GM19468 (cell line): ENCODE measurements at regions not wholly inside any gene's neighbourhood (a gene's known extent, or its start where the extent isn't known, plus 50 kb on each side); places are given as distances from the start of the nearest gene placed in this dataset.

ENCODE experiments used
- ATAC-seq: cut with Tn5 transposase; IDR thresholded peaks from one replicate; pipeline ENCODE4 v1.9.1; 2021; ENCODE audit warnings: mild to moderate bottlenecking, moderate library complexity, moderate number of reproducible peaks; ENCODE audit not compliant: unreplicated experiment; ENCODE audit errors: extremely low read depth

DNA sequence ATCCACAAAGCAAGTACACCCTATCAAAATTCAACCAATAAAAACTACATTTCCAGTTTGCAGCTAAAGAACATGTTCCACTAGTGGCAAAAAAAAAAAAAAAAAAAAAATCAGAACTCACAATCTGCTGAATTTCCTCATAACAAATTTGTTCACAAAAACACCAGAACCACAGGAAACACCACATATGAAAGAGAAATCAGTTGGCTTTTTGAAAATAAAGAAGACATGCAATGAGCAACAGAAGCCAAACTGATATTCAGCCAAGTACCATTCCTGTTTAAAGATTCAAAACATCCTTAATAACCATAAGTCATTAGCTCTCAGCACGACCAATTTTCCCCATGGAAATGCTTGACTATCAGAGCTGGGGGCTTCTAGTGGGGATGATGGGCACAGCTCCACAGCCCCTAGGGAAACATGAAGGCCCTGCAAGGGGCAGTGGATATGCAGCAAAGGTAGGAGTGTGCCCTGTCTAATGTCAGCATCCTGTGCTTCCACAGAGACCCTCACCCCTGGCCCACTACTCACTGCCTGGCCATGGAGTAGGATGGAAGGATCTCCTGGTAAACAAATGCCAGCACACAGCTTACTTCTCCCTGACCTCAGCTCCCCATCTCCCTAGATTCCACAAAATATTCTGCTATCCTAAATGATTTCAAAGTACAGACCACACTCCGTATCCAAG is 74.0 kb upstream of the DOCK9 start:
- no peak for ATAC-seq

DNA sequence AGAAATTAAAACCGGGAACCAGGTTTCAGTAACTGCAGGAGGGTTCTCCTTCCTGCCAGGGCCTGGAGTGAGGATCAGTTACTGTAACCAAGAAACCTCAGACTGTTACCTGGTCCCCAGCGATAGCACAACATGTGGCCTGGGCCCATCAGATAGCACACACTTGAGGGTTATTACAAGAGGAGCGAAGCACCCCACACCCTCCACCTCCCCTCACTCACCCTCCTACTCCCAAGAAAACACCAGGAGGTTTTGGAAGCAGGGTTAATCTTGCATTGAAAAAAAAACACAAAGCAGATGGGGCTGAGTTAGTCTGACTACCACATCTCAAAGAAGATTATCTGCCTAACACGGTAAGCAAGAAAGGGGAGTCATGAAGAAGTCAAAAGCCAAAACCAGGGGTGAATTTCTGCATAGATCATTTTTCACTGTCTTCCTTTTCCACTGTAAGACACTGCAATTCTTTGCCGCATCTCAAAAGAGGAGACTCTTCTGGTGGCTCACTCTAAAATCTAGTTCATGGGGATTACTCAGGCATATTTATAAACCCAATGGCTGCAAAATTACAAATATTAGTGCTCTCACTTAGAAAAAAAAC is 75.9 kb upstream of the DOCK9 start:
- no peak for ATAC-seq

DNA sequence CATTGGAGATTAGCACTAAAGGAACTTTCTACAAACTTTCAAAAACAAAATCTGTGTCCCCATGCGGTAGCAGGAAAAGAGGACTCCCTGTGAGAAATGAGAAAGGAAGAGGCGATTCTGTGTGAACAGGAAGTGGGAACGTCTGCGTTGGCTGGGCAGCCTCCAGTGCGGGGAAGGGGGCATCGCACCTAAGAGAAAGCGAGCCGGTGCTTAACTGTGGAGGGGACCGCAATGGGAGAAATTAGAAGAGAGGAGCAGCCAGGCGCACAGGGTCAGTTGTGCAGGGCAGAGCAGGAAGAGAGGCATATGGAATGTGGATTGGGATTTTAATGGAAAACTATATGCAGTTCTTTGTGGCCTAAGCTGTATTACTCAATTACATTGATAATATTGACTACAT is 77.4 kb upstream of the DOCK9 start:
- no peak for ATAC-seq

DNA sequence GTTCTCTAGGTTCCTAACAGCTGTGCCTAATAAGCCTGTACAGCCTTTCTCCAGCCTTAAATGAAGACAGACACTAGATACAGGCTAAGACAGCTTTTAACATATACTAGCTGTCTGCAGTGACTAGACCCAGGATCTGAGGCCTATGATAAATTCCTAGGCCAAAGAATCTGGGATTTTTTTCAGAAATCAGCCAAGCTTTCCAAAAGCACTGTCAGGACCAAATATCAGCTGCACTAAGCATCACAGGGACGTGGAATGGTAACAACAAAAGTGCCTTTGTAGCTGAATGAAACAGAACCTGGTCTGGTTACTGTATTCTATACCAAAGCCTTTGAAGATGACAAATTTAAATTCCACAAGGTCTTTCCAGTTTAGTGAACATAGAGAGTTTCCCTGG is 77.9 kb upstream of the DOCK9 start:
- no peak for ATAC-seq

DNA sequence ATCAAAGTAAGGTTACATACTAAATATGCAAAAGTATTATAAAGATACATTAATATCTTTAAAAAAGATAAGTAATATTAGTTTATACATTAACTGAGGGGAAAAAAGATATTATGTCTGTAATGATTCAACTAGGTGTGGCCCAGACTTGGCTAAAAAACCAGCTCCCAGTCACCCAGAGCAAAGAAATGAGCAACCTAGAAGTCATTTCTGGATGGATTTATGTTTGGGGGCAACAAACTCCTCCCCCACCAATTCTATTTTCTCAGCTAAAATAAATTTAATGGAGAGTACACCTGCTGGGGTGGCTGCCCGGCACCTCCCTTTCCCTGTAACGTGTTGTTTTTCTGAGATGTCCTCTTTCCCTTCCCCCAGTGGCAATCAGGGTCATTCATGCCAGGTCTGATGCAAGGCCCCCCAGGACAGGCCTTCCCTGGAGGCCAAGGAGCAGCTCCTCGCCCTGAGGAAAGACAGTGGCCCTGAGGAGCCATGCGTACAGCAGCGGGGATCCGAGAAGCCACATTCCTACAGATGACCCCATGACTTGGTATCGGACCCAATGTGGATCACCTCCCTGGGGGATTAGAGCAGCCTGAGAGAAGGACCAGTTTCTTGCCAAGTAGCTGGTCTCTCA is 78.6 kb upstream of the DOCK9 start:
- ATAC-seq = no peak

DNA sequence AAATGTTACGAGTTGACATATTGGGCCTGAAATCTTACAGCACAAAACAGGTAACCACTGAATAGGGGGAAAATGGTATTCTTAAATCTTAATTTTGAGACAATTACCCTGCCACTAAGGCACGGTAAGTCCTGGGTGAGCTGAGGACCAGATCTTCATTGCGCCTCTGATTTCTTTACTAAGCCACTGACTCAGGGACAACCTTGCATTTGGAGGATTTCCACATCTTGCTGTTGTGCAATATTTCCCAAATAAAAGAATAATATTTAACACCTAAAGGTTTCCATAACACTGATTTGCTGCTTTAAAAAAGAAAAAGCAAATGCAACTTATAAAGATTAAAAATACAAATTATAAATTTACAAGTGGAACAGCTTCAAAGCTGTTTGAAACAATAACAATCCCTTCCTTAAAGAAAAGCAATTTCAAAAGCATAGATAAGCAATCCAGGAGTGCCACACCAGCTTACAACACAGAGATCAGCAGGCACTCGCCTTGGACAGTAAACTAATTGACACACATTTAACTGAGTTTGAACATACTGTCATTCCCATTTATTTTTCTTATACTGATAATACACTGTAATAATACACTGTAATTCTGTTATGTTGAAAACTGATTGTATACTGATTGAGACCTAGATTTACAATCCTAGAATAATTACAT is 79.6 kb upstream of the DOCK9 start:
- no peak for ATAC-seq

DNA sequence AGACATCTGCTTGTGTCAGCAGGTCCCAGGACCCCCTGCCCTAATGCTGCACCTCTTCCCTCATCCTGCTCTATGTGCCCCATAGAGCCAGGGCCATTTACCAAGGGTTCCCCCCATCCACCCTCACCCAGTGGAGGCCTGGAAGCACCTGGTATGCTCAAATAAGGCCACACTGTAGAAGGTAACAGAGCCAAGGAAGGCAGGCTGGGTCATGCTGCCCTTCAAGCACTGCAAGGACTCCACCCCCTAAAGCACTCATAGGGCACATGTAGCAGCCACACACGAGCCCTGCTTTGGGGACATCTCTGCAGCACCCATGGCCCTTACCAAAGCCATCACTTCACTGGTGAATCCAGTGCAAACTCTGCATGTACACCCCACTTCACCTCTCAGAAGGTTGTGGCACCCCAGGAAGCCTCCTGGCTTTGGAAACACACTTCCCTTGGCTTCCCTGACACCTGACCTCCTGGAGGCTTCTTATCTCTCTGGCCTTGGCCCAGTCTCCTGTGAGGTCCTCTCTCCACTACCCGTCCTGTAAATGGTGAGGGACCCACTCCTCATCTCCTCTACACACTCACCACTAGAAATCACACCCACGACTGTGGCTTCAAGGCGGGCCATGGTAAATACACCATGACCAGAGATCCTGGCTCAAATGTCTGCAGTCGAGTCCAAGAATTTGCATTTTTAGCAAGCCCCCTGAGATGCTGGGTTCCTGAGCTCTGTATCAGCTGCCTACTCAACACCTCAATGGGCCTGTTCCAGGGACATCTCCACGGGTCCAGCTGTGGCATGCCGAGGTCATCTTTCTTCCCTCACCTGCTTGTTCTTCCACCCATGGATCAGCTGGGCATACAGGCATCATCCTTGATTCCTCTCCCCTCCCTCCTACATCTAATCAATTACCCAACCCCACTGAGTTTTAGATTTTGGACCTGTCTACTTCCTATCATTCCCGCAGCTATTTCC is 80.9 kb upstream of the DOCK9 start:
- no peak for ATAC-seq

DNA sequence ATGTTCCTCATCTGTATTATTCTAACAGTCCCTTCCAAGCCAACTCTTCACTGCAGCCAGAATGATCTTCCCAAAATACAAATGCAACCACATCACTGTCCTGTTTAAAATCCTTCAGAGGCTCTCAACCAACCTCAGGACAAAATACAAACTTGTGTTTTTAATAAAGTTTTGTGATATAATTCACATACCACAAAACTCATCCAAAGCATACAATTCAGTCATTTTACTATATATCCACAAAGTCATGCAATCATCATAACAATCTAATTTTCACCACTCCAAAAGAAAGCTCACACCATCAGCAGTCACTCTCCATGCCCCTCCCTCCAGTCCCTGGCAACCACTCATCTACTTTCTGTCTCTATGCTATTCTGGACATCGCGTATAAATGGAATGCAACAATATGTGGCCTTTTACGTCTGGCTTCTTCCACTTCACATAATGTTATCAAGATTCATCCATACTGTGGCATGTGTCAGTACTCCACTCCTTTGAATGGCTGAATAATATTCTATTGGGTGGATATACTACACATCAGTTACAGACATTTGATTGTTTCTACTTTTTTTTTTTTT is 81.7 kb upstream of the DOCK9 start:
- ATAC-seq = no peak

DNA sequence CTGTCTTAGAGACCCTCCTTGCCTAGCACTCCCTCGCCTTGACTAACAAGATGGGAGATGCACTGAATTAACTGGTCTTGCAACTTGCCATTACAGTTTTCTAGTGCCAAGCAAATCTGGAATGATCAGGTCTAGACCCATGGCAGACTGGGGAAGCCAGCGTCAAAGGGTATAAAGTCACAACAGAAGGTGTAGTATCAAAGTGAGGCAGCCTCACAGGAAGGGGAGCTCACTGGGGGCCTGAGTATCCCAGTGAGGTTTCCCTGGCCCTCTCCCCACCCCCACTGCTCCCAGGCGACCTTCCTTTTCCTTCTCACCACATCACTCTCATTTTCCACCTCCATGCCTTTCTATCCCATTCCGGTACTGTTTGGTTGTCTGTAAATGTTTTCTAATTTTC is 83.5 kb upstream of the DOCK9 start:
- ATAC-seq = no peak

DNA sequence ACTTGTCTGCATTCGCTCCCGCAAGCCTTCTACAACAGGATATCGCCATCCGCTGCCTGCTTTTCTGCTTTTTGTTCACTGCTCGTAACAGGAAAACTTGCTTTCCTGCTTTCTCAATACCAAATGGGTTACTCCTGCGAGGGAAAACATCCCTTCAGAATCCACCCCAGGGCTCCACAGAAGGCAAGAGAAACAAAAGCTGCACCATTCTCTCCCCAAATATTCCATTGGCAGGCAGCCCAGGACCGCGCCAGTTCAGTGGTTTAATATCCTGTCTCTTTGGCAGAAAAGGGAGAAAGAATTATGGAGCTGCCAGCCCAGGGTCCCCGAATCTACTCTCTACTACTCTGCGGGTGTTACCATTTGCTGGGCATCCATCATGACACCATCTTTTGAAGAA is 84.7 kb upstream of the DOCK9 start:
- ATAC-seq = no peak

DNA sequence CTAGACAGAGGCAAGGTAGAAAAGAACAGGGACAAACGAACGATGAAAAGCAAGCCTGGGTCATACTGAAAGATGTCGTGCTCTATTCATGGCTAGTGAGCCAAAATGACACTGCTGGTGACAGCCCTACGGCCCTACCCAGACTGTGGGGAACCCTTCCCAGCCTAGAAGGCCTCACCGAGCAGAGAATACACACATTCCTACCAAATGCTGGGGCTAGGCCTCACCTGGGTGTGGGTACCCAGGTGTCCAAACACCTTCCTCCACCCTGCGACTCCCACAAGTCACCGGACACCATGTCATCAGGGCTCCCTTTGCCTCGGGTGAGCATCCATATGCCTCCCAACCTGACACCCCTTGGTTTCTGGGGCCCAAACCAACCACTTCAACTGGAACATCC is 85.3 kb upstream of the DOCK9 start:
- ATAC-seq = no peak

DNA sequence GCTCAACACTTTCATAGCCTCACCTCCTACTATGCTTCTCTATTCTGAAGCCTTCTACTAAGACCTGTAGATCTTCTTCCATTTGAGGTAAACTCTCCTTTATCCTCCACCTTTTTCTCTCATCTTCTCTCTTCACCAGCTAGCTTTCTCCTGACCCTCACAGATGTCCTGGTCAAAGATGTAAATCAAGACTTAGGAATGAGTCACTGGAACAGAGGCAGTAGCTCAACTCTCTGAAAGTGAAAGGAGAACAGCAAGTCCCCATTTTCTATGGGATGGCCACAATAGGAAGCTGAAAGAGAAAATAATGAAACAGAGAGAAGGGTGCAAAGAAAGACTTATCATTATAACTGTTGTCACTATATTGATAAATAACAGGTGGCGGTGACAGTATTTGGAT is 86.1 kb upstream of the DOCK9 start:
- ATAC-seq = no peak

DNA sequence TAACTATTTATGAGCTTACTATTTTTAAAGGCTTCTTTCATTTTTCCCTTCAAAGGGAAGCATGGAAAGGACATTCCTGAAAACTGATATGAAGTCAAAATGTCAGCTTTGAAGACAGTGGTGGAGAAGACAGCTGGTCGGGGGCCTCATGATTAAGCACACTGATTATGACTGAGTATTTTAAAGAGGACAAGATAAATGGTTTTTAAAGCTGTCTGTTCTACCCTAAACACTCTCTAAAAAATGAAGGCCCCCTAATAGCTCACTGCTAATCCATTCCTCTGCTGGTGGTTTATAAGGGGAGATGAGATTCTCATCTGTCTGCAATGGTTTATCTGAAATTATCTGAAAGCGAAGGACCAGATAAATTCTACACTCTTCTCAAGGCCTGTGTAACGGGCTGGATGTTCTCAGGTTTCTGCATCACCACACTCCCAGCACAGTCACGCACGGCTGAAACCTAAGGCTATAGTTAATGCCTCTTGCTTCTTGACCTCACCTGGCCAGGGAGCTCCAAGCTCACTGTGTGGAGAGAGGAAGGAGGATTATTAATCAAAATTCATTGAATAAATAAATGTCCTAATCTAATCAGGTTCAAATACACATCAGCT is 86.9 kb upstream of the DOCK9 start:
- ATAC-seq = no peak

DNA sequence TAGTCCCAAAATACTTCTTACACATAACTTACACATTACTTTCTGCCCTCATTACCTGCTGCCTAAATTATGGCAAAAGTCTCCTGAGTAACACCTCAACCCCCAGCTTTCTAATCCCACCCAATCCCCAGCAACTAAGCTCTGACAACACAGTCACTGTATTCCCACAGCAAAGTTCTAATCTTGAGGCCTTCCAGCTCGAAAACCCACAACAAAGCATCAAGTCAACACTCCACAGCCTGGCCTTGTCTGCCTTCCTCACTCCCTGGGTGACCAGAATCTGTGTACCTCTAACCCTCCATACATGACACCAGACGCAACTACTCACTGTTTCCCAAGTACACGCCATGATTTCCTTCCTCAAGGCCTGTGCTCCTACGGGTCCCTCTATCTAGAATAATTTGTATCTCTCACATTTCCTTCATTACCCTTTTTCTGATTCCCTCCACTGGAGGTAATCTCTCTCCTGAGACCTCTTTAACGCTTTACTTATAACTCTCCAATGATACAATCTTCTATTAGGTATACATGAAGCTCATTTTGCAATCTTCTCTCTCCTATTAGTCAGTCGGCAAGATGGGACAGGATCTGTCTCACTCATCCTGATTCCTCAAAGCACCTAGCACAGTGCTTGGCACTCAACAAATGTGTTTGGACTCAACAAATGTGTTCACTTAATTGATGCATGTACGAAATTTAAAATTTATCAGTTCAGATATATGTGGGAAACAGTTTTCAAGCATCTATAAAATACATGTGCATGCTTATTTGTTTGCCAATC is 87.6 kb upstream of the DOCK9 start:
- no peak for ATAC-seq

DNA sequence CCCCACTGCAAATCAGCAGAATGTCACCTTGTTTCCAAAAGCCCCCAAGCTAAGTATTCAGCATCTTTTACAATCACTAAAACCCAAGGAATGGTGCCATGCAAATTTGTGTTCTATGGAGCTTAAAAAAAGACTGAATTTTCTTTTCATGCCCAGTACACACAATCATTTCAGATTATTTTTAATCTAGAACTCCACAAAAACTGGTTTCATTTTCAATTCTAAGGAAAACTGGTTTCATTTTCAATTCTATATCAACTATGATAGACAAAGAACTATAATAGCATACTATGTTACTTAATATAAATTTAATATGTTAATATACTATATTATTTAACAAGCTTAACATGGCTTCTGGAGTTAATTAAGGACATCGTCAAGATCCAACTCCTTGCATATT is 88.4 kb upstream of the DOCK9 start:
- ATAC-seq = no peak

DNA sequence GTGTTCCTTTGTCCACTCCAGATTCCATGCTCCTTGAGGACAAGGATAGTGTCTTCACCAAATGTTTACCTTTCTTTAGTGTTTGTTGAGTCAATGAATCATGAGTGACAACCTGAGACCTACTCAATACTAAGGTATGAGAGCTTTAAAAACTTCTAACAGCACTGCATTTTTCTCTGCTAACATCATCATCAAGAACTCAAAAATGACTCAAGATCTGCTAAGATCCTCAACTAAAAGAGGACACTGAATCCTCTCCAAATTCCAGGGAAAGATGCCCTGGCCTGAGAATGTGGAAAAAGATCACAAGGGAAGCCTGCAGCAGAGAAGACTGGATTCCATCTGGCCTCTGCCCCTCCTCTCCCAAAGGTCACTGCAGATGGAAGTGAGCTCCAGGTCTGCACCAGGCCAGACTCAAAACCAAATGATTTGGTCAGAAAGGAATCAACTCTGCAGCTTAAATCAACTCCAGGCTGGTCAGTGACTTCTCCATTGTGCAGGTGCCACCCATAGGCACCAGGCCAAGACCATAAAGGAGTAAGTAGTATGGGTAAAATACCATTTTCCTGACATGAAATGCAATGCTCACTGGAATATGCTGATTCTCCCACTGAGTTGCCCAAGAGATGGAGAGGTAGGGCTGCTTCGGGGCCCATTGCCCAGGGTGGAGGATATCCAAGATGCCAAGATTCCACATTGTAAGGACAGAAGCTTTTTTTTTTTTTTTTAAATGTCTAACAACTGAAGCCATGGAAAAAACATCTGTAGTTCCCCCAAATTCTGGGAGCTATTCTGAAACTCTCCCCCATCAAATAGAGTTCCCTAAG is 89.5 kb upstream of the DOCK9 start:
- ATAC-seq = no peak

DNA sequence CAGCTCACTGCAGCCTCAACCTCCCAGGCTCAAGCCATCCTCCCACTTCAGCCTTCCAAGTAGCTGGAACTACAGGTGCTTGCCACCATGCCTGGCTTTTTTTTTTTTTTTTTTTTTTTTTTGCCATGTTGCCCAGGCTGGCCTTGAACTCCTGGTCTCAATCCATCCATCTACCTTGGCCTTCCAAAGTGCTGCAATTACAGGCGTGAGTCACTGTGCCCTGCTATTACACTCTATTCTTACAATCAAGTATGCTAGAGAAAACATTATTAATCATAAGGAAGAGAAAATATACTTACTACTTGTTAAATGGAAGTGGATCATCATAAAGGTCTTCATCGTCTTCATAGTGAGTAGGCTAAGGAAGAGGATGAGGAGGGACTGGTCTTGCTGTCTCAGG is 93.3 kb upstream of the DOCK9 start:
- ATAC-seq = no peak

DNA sequence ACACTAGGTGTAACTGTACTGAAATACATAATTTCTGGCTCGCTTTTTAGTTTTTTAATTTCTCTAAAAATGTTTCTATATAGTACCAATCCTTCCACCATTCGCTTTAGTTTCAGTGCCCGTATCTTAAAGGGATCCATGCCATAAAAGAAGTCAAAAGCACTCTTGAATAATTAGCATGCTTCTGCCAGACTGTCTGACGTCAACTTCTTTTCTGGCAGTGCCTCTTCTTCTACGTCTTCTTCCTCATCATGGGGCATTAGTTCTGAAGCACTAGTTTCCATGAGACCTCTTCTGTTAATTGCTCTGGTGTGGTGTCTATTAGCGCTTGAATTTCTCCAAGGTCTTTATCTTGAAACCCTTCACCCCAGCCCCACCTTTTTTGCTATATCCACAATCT is 93.8 kb upstream of the DOCK9 start:
- ATAC-seq = no peak
